ENCODE measurements at regions not wholly inside any gene's neighbourhood (a gene's known extent, or its start where the extent isn't known, plus 50 kb on each side); places are given as distances from the start of the nearest gene placed in this dataset.

GRCh38 chr9:12464400-12464799 lies 228.8 kb upstream of the TYRP1 start:
- no peak for TF ChIP-seq CTCF (IDR thresholded peaks at IDR 0.05; ENCODE audit: low read depth, low read length)
- no peak overlapping the region for H3K27ac ChIP-seq

GRCh38 chr9:12464910-12465512 lies 228.2 kb upstream of the TYRP1 start:
- Histone ChIP-seq H3K4me1 (ENCODE audit: low read depth) (peaks cover 27% of the 10 kb centered on the region), H3K4me3 (no peak overlapping the region), H3K36me3 (no peaks in the 10 kb centered on the region), H3K9me3 (ENCODE audit: low read depth) (no peaks in the 10 kb centered on the region), H3K27ac (no peak overlapping the region), H3K27me3 (no peaks in the 10 kb centered on the region)
- peak; percentile 63 for TF ChIP-seq CTCF (IDR thresholded peaks at IDR 0.05; ENCODE audit: low read depth, low read length)
- peak; percentile 40 to 58 for DNase-seq (ENCODE audit: low read depth in 1 of 2, low spot score in 1 of 2)

More at GRCh38 chr9:12464400-12464799, 228.8 kb upstream of the TYRP1 start:
- Histone ChIP-seq H3K4me1 (ENCODE audit: low read depth) (peaks cover 24% of the 10 kb centered on the region), H3K9me3 (ENCODE audit: low read depth) (no peaks in the 10 kb centered on the region), H3K27me3 (no peaks in the 10 kb centered on the region), H3K36me3 (no peaks in the 10 kb centered on the region), H3K4me3 (no peak overlapping the region)
- DNase-seq (ENCODE audit: low read depth in 1 of 2, low spot score in 1 of 2), result no peak

GRCh38 chr9:12469084-12469483 lies 224.1 kb upstream of the TYRP1 start:
- Histone ChIP-seq H3K27ac (no peak overlapping the region), H3K9me3 (ENCODE audit: low read depth) (no peaks in the 10 kb centered on the region), H3K4me1 (ENCODE audit: low read depth) (peaks cover 23% of the 10 kb centered on the region), H3K4me3 (no peak overlapping the region), H3K36me3 (no peaks in the 10 kb centered on the region), H3K27me3 (no peaks in the 10 kb centered on the region)
- TF ChIP-seq CTCF (IDR thresholded peaks at IDR 0.05; ENCODE audit: low read depth, low read length), result no peak
- no peak for DNase-seq (ENCODE audit: low read depth in 1 of 2, low spot score in 1 of 2)

- no peaks in the 10 kb centered on the region for H3K9me3 ChIP-seq (ENCODE audit: low read depth)
- DNase-seq (ENCODE audit: low read depth in 1 of 2, low spot score in 1 of 2), result no peak
- H3K27ac ChIP-seq, result no peak overlapping the region
- peaks cover 6% of the 10 kb centered on the region for H3K4me1 ChIP-seq (ENCODE audit: low read depth)
- no peaks in the 10 kb centered on the region for H3K36me3 ChIP-seq
- no peak overlapping the region for H3K4me3 ChIP-seq
- H3K27me3 ChIP-seq, result no peaks in the 10 kb centered on the region
- no peak for TF ChIP-seq CTCF (IDR thresholded peaks at IDR 0.05; ENCODE audit: low read depth, low read length)
Measured at GRCh38 chr9:12494411-12494810, 198.8 kb upstream of the TYRP1 start.

- no peaks in the 10 kb centered on the region for H3K9me3 ChIP-seq (ENCODE audit: low read depth)
- no peaks in the 10 kb centered on the region for H3K27me3 ChIP-seq
Measured at GRCh38 chr9:12497790-12498189, 195.4 kb upstream of the TYRP1 start.

More at GRCh38 chr9:12497790-12498189, 195.4 kb upstream of the TYRP1 start:
- no peak for DNase-seq (ENCODE audit: low read depth in 1 of 2, low spot score in 1 of 2)
- no peak for TF ChIP-seq CTCF (IDR thresholded peaks at IDR 0.05; ENCODE audit: low read depth, low read length)
- H3K27ac ChIP-seq, result no peak overlapping the region
- H3K4me3 ChIP-seq, result no peak overlapping the region
- H3K4me1 ChIP-seq (ENCODE audit: low read depth), result no peaks in the 10 kb centered on the region
- no peaks in the 10 kb centered on the region for H3K36me3 ChIP-seq
